SU-DHL-6 (cell line): ENCODE measurements at regions not wholly inside any gene's neighbourhood (a gene's known extent, or its start where the extent isn't known, plus 50 kb on each side); places are given as distances from the start of the nearest gene placed in this dataset.

Experiments
- EZH2phosphoT487 ChIP-seq: fragments of 200-600 bp; sonication (generic), shearing (Covaris generic); conservative IDR thresholded peaks from 2 replicates; pipeline ENCODE4 v1.6.1; 2018; ENCODE audit warnings: mild to moderate bottlenecking, antibody characterized with exemption, low read length, moderate library complexity, mixed read lengths
- TF ChIP-seq, protein P1 (sequence below): fragments of 200-600 bp; sonication (generic); IDR thresholded peaks from one replicate; pipeline ENCODE4 v1.5.1; 2017; ENCODE audit warnings: antibody characterized with exemption, mild to moderate bottlenecking, low read length, moderate library complexity; ENCODE audit not compliant: insufficient read depth, poor library complexity, severe bottlenecking

DNA sequence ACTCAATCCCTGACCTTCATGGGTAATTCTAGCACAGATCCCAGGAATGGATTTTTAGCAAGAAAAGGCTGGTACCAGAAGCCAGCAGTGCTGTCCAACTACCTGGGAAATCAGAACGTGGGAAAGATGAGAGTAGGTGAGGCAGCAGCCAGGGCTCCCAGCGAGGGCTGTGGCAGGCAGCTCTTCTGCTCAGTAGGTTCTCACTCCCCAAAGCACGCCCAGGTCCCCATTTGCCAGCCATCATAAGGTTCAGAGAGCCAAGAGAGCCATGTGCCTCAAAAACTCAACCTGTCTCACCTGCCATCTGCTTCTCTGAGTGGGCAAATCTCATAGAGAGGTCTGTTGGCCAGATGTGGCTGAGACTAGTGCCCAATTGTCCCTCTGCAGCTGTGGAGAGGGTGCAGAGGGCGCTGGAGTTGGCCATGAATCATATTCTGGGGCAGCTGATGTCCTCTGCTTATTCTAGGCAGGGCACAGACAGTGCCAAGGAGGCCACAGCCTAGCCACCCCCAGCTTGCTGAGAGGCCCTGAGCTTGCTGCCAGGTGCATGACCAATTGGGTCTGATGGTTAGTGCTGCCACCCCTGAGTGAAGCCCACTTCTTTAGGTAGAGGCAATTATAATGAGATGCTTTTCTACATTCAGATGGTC is 81.7 kb upstream of the GATB start:
- TF ChIP-seq, protein P1, sequence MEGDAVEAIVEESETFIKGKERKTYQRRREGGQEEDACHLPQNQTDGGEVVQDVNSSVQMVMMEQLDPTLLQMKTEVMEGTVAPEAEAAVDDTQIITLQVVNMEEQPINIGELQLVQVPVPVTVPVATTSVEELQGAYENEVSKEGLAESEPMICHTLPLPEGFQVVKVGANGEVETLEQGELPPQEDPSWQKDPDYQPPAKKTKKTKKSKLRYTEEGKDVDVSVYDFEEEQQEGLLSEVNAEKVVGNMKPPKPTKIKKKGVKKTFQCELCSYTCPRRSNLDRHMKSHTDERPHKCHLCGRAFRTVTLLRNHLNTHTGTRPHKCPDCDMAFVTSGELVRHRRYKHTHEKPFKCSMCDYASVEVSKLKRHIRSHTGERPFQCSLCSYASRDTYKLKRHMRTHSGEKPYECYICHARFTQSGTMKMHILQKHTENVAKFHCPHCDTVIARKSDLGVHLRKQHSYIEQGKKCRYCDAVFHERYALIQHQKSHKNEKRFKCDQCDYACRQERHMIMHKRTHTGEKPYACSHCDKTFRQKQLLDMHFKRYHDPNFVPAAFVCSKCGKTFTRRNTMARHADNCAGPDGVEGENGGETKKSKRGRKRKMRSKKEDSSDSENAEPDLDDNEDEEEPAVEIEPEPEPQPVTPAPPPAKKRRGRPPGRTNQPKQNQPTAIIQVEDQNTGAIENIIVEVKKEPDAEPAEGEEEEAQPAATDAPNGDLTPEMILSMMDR, result no peak
- no peak for TF ChIP-seq EZH2phosphoT487
